Activated CD4-positive, alpha-beta T cell treated with anti-CD3 and anti-CD28 coated beads, Interleukin-2, amount 50 U/mL, for 16 hours (primary cell): ENCODE measurements at regions not wholly inside any gene's neighbourhood (a gene's known extent, or its start where the extent isn't known, plus 50 kb on each side); places are given as distances from the start of the nearest gene placed in this dataset.
"Not testable (repeated sequence)": the region's sequence is repeated elsewhere in the genome, so short reads cannot be mapped to it uniquely, and the experiment has no call there.

Experiments used
- DNase-seq: peaks from one replicate; pipeline ENCODE4 v3.0.0-alpha.2; 2020

- DNase-seq: no peak
Measured at GRCh38 chr11:134740590-134741261, 328.7 kb upstream of the B3GAT1 start.

- DNase-seq: no peak
Measured at GRCh38 chr11:134739136-134739535, 327.1 kb upstream of the B3GAT1 start.

GRCh38 chr11:134738581-134738980 is 326.5 kb upstream of the B3GAT1 start:
- no peak for DNase-seq

GRCh38 chr11:134737563-134738510 is 325.8 kb upstream of the B3GAT1 start:
- no peak for DNase-seq

GRCh38 chr11:134736251-134736947 is 324.4 kb upstream of the B3GAT1 start:
- no peak for DNase-seq

GRCh38 chr11:134734894-134735293 is 322.9 kb upstream of the B3GAT1 start:
- no peak for DNase-seq

- no peak for DNase-seq
Measured at GRCh38 chr11:134734141-134734845, 322.3 kb upstream of the B3GAT1 start.

- no peak for DNase-seq
Measured at GRCh38 chr11:134733646-134734045, 321.6 kb upstream of the B3GAT1 start.

GRCh38 chr11:134731213-134731961 is 319.3 kb upstream of the B3GAT1 start:
- DNase-seq: no peak

GRCh38 chr11:134730561-134731212 is 318.6 kb upstream of the B3GAT1 start:
- no peak for DNase-seq

- DNase-seq: no peak
Measured at GRCh38 chr11:134730101-134730500, 318.1 kb upstream of the B3GAT1 start.

GRCh38 chr11:134728186-134728585 is 316.1 kb upstream of the B3GAT1 start:
- no peak for DNase-seq

- no peak for DNase-seq
Measured at GRCh38 chr11:134727636-134728035, 315.6 kb upstream of the B3GAT1 start.

GRCh38 chr11:134727204-134727603 is 315.2 kb upstream of the B3GAT1 start:
- DNase-seq: no peak

GRCh38 chr11:134725716-134726639 is 313.9 kb upstream of the B3GAT1 start:
- no peak for DNase-seq

- DNase-seq: no peak
Measured at GRCh38 chr11:134725211-134725610, 313.2 kb upstream of the B3GAT1 start.

GRCh38 chr11:134724779-134725140 is 312.7 kb upstream of the B3GAT1 start:
- no peak for DNase-seq

- DNase-seq: no peak
Measured at GRCh38 chr11:134724106-134724778, 312.2 kb upstream of the B3GAT1 start.

GRCh38 chr11:134720691-134721070 is 308.6 kb upstream of the B3GAT1 start:
- DNase-seq: not testable (repeated sequence)
